Activated CD4-positive, alpha-beta T cell treated with anti-CD3 and anti-CD28 coated beads, Interleukin-2, amount 10 ng/mL, durations not matched to agents 7 days and 5 days (primary cell): ENCODE measurements at regions not wholly inside any gene's neighbourhood (a gene's known extent, or its start where the extent isn't known, plus 50 kb on each side); places are given as distances from the start of the nearest gene placed in this dataset.
"Not testable (repeated sequence)": the region's sequence is repeated elsewhere in the genome, so short reads cannot be mapped to it uniquely, and the experiment has no call there.

Experiments
- CTCF ChIA-PET: fragments of 350-600 bp; sonication (Branson Sonifier 250); formaldehyde crosslinking; loops from one replicate; lab custom pipeline; 2021; ENCODE audit warnings: antibody characterized with exemption; lab: Charles Lee
- POLR2A ChIA-PET: fragments of 350-600 bp; sonication (Branson Sonifier 250); formaldehyde crosslinking; loops from one replicate; lab custom pipeline; 2021; ENCODE audit warnings: antibody characterized with exemption; lab: Charles Lee
- DNase-seq: peaks from one replicate; pipeline ENCODE4 v3.0.0-alpha.2; 2020
- H3K27ac Mint-ChIP-seq: one replicate; pipeline ENCODE4 v1.8.0; 2021; ENCODE audit warnings: mild to moderate bottlenecking, moderate library complexity, mixed read lengths
- H3K27me3 Mint-ChIP-seq: one replicate; pipeline ENCODE4 v1.8.0; 2021; ENCODE audit warnings: mixed read lengths
- H3K36me3 Mint-ChIP-seq: one replicate; pipeline ENCODE4 v1.8.0; 2021; ENCODE audit warnings: low read depth, mixed read lengths
- H3K4me1 Mint-ChIP-seq: one replicate; pipeline ENCODE4 v1.8.0; 2021; ENCODE audit warnings: mixed read lengths
- H3K4me3 Mint-ChIP-seq: one replicate; pipeline ENCODE4 v1.8.0; 2021; ENCODE audit warnings: mild to moderate bottlenecking, moderate library complexity, mixed read lengths
- H3K9me3 Mint-ChIP-seq: one replicate; pipeline ENCODE4 v1.8.0; 2021; ENCODE audit warnings: mixed read lengths

- ChIA-PET CTCF (no interaction called here), POLR2A (no interaction called here)
- no peaks in the 10 kb centered on the region for H3K9me3 Mint-ChIP-seq
- H3K4me3 Mint-ChIP-seq = no peak overlapping the region
- H3K36me3 Mint-ChIP-seq = no peaks in the 10 kb centered on the region
- no peaks in the 10 kb centered on the region for H3K27me3 Mint-ChIP-seq
- no peak overlapping the region for H3K27ac Mint-ChIP-seq
- no peak for DNase-seq
- H3K4me1 Mint-ChIP-seq = no peaks in the 10 kb centered on the region
Measured at GRCh38 chr2:83993873-83994632, 465.0 kb downstream of the SUCLG1 start.

DNA sequence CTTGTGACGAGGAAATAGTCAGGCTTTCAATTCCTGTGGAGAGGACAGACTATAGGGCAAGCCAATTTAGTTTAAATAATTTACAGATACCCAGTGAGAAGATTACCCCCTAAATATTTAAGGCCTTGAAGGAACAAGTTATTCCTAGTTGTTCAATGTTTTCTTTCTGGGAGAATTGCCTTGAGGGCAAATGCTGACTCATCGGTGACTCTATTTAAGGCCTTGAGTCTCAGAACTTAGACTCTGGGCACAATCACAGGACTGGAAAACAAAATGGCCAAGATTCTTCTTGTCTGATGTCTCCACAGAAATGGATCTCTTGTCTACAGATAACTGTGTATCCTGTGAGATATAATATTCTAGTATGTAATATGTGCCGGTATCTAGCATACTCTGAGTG lies 467.1 kb downstream of the SUCLG1 start:
- Mint-ChIP-seq H3K27ac (no peak overlapping the region), H3K9me3 (no peaks in the 10 kb centered on the region), H3K27me3 (no peaks in the 10 kb centered on the region), H3K4me3 (no peak overlapping the region), H3K4me1 (no peaks in the 10 kb centered on the region), H3K36me3 (no peaks in the 10 kb centered on the region)
- CTCF ChIA-PET = no interaction called here
- no peak for DNase-seq
- POLR2A ChIA-PET = no interaction called here

DNA sequence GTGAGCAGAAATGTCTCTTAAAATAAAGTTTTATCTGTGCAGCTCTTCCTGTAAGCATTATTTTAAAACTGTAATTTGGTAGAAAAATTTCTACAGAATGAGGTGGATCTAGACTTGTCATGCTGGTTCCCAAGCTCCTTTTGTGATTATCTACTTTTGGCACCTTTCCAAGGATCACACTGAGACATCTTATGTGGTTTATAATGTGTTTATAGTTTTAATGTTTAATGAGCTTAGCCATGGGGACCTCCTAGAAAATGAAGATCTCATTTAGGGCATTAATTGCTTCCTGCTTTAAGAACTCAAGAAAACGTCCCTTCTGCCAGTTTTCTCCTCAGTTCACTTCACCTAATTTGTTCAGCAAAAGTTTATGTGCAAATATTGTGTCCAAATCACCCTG lies 468.4 kb downstream of the SUCLG1 start:
- Mint-ChIP-seq H3K27ac (no peak overlapping the region), H3K27me3 (no peaks in the 10 kb centered on the region), H3K4me1 (no peaks in the 10 kb centered on the region), H3K9me3 (no peaks in the 10 kb centered on the region), H3K36me3 (no peaks in the 10 kb centered on the region), H3K4me3 (no peak overlapping the region)
- ChIA-PET POLR2A (no interaction called here), CTCF (no interaction called here)
- no peak for DNase-seq

DNA sequence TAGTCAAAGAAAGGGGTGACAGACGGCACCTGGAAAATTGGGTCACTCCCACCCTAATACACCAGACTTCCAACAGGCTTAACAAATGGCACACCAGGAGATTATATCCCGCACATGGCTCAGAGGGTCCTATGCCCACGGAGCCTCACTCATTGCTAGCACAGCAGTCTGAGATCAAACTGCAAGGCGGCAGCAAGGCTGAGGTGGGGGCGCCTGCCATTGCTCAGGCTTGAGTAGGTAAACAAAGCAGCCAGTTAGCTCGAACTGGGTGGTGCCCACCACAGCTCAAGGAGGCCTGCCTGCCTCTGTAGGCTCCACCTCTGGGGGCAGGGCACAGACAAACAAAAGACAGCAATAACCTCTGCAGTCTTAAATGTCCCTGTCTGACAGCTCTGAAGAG lies 482.5 kb downstream of the SUCLG1 start:
- H3K27ac Mint-ChIP-seq, H3K9me3 Mint-ChIP-seq, DNase-seq, H3K36me3 Mint-ChIP-seq, CTCF ChIA-PET, POLR2A ChIA-PET, H3K4me3 Mint-ChIP-seq, H3K27me3 Mint-ChIP-seq, H3K4me1 Mint-ChIP-seq: not testable (repeated sequence)

GRCh38 chr2:83972128-83972527 lies 487.0 kb downstream of the SUCLG1 start:
- H3K4me1 Mint-ChIP-seq = no peaks in the 10 kb centered on the region
- no peaks in the 10 kb centered on the region for H3K9me3 Mint-ChIP-seq
- no peaks in the 10 kb centered on the region for H3K36me3 Mint-ChIP-seq
- POLR2A ChIA-PET = no interaction called here
- no peak for DNase-seq
- no peak overlapping the region for H3K27ac Mint-ChIP-seq
- CTCF ChIA-PET = no interaction called here
- no peak overlapping the region for H3K4me3 Mint-ChIP-seq
- H3K27me3 Mint-ChIP-seq = no peaks in the 10 kb centered on the region

- H3K4me1 Mint-ChIP-seq = no peaks in the 10 kb centered on the region
- H3K36me3 Mint-ChIP-seq = no peaks in the 10 kb centered on the region
- no peak overlapping the region for H3K4me3 Mint-ChIP-seq
- ChIA-PET POLR2A (no interaction called here), CTCF (interaction anchor here (0.6 kb wide), 1 partner anchor 1129 kb away, joined by 3 read pairs; no protein-coding TSS in a partner anchor)
- no peaks in the 10 kb centered on the region for H3K27me3 Mint-ChIP-seq
- H3K9me3 Mint-ChIP-seq = no peaks in the 10 kb centered on the region
- no peak overlapping the region for H3K27ac Mint-ChIP-seq
- DNase-seq = no peak
Measured at GRCh38 chr2:83971547-83971946, 487.5 kb downstream of the SUCLG1 start.

GRCh38 chr2:83970217-83970929 lies 488.7 kb downstream of the SUCLG1 start:
- Mint-ChIP-seq H3K36me3 (no peaks in the 10 kb centered on the region), H3K27me3 (no peaks in the 10 kb centered on the region), H3K4me1 (no peaks in the 10 kb centered on the region), H3K27ac (no peak overlapping the region), H3K9me3 (no peaks in the 10 kb centered on the region), H3K4me3 (no peak overlapping the region)
- ChIA-PET POLR2A (no interaction called here), CTCF (interaction anchor here (0.6 kb wide), 1 partner anchor 64 kb away, joined by 3 read pairs; no protein-coding TSS in a partner anchor)
- no peak for DNase-seq

- no peak for DNase-seq
- no peak overlapping the region for H3K4me3 Mint-ChIP-seq
- H3K27ac Mint-ChIP-seq = no peak overlapping the region
- no peaks in the 10 kb centered on the region for H3K36me3 Mint-ChIP-seq
- H3K9me3 Mint-ChIP-seq = no peaks in the 10 kb centered on the region
- H3K27me3 Mint-ChIP-seq = no peaks in the 10 kb centered on the region
- no peaks in the 10 kb centered on the region for H3K4me1 Mint-ChIP-seq
- ChIA-PET POLR2A (no interaction called here), CTCF (no interaction called here)
Measured at GRCh38 chr2:83969085-83969484, 490.0 kb downstream of the SUCLG1 start.

DNA sequence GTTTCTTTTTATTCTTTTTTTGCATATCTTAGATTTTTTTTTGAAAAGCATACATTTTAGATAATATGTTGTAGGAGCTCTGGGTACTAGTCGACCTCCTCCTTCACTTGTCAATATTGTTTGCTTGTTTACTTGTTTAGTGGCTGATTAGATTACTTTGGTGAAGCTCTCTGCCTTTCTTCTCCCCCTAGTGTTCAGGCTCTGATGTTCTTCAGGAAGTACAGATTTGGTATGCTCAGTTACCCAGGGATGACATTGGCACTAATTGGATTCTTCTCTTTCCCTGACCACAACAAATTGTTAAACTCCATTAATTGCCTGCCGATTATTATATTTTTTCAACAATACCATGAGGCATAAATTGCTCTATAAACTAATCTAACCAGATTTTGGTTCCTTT lies 491.2 kb downstream of the SUCLG1 start:
- no peak overlapping the region for H3K4me3 Mint-ChIP-seq
- no peaks in the 10 kb centered on the region for H3K36me3 Mint-ChIP-seq
- no peak for DNase-seq
- no peaks in the 10 kb centered on the region for H3K9me3 Mint-ChIP-seq
- H3K27ac Mint-ChIP-seq = no peak overlapping the region
- H3K4me1 Mint-ChIP-seq = no peaks in the 10 kb centered on the region
- ChIA-PET CTCF (no interaction called here), POLR2A (no interaction called here)
- H3K27me3 Mint-ChIP-seq = no peaks in the 10 kb centered on the region

GRCh38 chr2:83966946-83967345 lies 492.1 kb downstream of the SUCLG1 start:
- H3K4me3 Mint-ChIP-seq, H3K36me3 Mint-ChIP-seq, H3K9me3 Mint-ChIP-seq, H3K4me1 Mint-ChIP-seq, POLR2A ChIA-PET, H3K27me3 Mint-ChIP-seq, CTCF ChIA-PET, DNase-seq, H3K27ac Mint-ChIP-seq: not testable (repeated sequence)

GRCh38 chr2:83961512-83961911 lies 497.6 kb downstream of the SUCLG1 start:
- CTCF ChIA-PET = interaction anchor here (1.3 kb wide), 1 partner anchor 28 kb away, joined by 3 read pairs; no protein-coding TSS in a partner anchor
- no peak for DNase-seq
- no peaks in the 10 kb centered on the region for H3K36me3 Mint-ChIP-seq

DNA sequence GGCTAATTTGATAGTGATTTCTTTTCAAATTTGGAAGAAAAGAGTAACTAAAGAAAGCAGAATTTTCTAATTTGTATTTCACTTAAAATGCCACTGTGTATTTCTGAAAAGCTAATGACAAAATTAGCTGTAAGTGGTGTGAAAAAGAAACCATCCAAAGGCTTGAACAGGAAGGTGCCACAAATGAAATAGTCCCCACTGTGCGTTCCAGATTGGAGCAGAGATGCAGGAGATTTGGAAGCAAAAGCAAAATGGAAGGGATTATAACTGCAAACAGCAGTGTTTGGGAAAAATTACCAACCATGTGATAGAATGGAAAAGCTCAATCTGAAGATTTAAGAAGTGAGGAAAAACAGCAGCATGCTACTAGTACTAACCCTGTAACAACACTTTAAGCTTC lies 498.7 kb downstream of the SUCLG1 start:
- no peak for DNase-seq
- no peaks in the 10 kb centered on the region for H3K9me3 Mint-ChIP-seq
- ChIA-PET CTCF (interaction anchor here (0.6 to 1.3 kb wide), 2 partner anchors 19 to 29 kb away, joined by 3 read pairs; no protein-coding TSS in a partner anchor), POLR2A (no interaction called here)
- no peak overlapping the region for H3K27ac Mint-ChIP-seq
- H3K4me3 Mint-ChIP-seq = no peak overlapping the region
- no peaks in the 10 kb centered on the region for H3K36me3 Mint-ChIP-seq
- H3K27me3 Mint-ChIP-seq = no peaks in the 10 kb centered on the region
- no peaks in the 10 kb centered on the region for H3K4me1 Mint-ChIP-seq

More at GRCh38 chr2:83961512-83961911, 497.6 kb downstream of the SUCLG1 start:
- no peak overlapping the region for H3K27ac Mint-ChIP-seq
- H3K4me1 Mint-ChIP-seq = no peaks in the 10 kb centered on the region
- H3K9me3 Mint-ChIP-seq = no peaks in the 10 kb centered on the region
- H3K27me3 Mint-ChIP-seq = no peaks in the 10 kb centered on the region
- POLR2A ChIA-PET = no interaction called here
- H3K4me3 Mint-ChIP-seq = no peak overlapping the region

DNA sequence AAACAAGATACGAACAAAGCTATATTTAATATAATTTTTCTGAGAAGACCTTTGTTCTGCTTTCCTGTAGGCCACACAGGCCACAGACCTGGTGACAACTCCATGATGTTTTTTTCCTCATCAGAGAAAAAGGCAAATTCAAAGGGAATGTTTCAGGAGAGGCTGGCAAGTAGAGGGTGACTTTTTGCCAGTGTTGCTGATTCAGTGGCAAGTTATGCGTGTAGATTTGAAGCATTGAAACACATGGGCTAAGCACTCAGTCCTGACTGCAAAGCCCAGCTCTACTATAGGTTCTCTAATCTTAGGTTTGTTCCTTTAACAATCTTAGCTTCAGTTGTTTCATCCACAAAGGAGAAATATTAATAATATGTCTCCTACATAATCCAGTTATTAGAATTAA lies 499.8 kb downstream of the SUCLG1 start:
- no peak overlapping the region for H3K27ac Mint-ChIP-seq
- POLR2A ChIA-PET = no interaction called here
- CTCF ChIA-PET = no interaction called here

More for the DNA sequence above, 499.8 kb downstream of the SUCLG1 start:
- H3K4me1 Mint-ChIP-seq = no peaks in the 10 kb centered on the region
- no peaks in the 10 kb centered on the region for H3K27me3 Mint-ChIP-seq
- no peaks in the 10 kb centered on the region for H3K36me3 Mint-ChIP-seq
- H3K9me3 Mint-ChIP-seq = no peaks in the 10 kb centered on the region
- DNase-seq = no peak
- H3K4me3 Mint-ChIP-seq = no peak overlapping the region
